CD4-positive, alpha-beta T cell treated with Interleukin-1 beta for 1 hour (primary cell): ENCODE measurements at regions not wholly inside any gene's neighbourhood (a gene's known extent, or its start where the extent isn't known, plus 50 kb on each side); places are given as distances from the start of the nearest gene placed in this dataset.

Experiments used
- DNase-seq, 2 donors: peaks; one replicate each; pipeline ENCODE4 v3.0.0-alpha.2; 2020 to 2022

- DNase-seq: no peak
Observed at GRCh38 chr2:62296832-62297623, 101.1 kb downstream of the B3GNT2 start.

- DNase-seq: no peak
Observed at GRCh38 chr2:62296034-62296831, 100.3 kb downstream of the B3GNT2 start.

GRCh38 chr2:62293490-62294271, 97.8 kb downstream of the B3GNT2 start:
- no peak for DNase-seq

GRCh38 chr2:62293151-62293489, 97.2 kb downstream of the B3GNT2 start:
- DNase-seq: no peak

GRCh38 chr2:62292190-62292589, 96.3 kb downstream of the B3GNT2 start:
- no peak for DNase-seq

- no peak for DNase-seq
Observed at GRCh38 chr2:62291517-62292137, 95.7 kb downstream of the B3GNT2 start.

- no peak for DNase-seq
Observed at GRCh38 chr2:62291052-62291451, 95.1 kb downstream of the B3GNT2 start.

- DNase-seq: peak; percentile 60 to 62
Observed at GRCh38 chr2:62287899-62288880, 92.3 kb downstream of the B3GNT2 start.

GRCh38 chr2:62287282-62287681, 91.4 kb downstream of the B3GNT2 start:
- no peak for DNase-seq

GRCh38 chr2:62286089-62286785, 90.3 kb downstream of the B3GNT2 start:
- no peak for DNase-seq

- no peak for DNase-seq
Observed at GRCh38 chr2:62284980-62285379, 89.1 kb downstream of the B3GNT2 start.

- no peak for DNase-seq
Observed at GRCh38 chr2:62284471-62284870, 88.6 kb downstream of the B3GNT2 start.

GRCh38 chr2:62283147-62283546, 87.2 kb downstream of the B3GNT2 start:
- no peak for DNase-seq

- no peak for DNase-seq
Observed at GRCh38 chr2:62281663-62282062, 85.7 kb downstream of the B3GNT2 start.

- no peak for DNase-seq
Observed at GRCh38 chr2:62277688-62278087, 81.8 kb downstream of the B3GNT2 start.
